Neuronal stem cell (in vitro differentiated cells): ENCODE measurements at regions not wholly inside any gene's neighbourhood (a gene's known extent, or its start where the extent isn't known, plus 50 kb on each side); places are given as distances from the start of the nearest gene placed in this dataset.

Experiments used
- DNase-seq: peaks from one replicate; pipeline ENCODE4 v3.0.0-alpha.2; 2013; ENCODE audit warnings: low spot score
- H2AFZ ChIP-seq: one replicate; pipeline ENCODE4 v1.6.1; 2013; ENCODE audit warnings: mild to moderate bottlenecking, low read length, inconsistent platforms
- H2AK5ac ChIP-seq: 2 replicates; pipeline ENCODE4 v1.6.1; 2013; ENCODE audit warnings: low read depth, mild to moderate bottlenecking, inconsistent platforms, low read length, moderate library complexity, mixed read lengths
- H2BK120ac ChIP-seq: 2 replicates; pipeline ENCODE4 v1.6.1; 2013; ENCODE audit warnings: low read depth, mild to moderate bottlenecking, inconsistent platforms, low read length, moderate library complexity, mixed read lengths
- H2BK12ac ChIP-seq: one replicate; pipeline ENCODE4 v1.6.1; 2013; ENCODE audit warnings: low read length, inconsistent platforms
- H2BK15ac ChIP-seq: 2 replicates; pipeline ENCODE4 v1.6.1; 2013; ENCODE audit warnings: mild to moderate bottlenecking, low read length, inconsistent platforms, mixed read lengths
- H2BK5ac ChIP-seq: one replicate; pipeline ENCODE4 v1.6.1; 2013; ENCODE audit warnings: inconsistent platforms, mild to moderate bottlenecking, low read length, moderate library complexity
- H3K14ac ChIP-seq: one replicate; pipeline ENCODE4 v1.6.1; 2013; ENCODE audit warnings: low read length, inconsistent platforms
- H3K18ac ChIP-seq: 2 replicates; pipeline ENCODE4 v1.6.1; 2013; ENCODE audit warnings: low read length, inconsistent platforms
- H3K23ac ChIP-seq: 2 replicates; pipeline ENCODE4 v1.6.1; 2013; ENCODE audit warnings: low read depth, mild to moderate bottlenecking, mixed read lengths, low read length, inconsistent platforms; ENCODE audit not compliant: poor library complexity
- H3K27ac ChIP-seq: replicated peaks from 3 replicates; pipeline ENCODE4 v1.5.1; 2013; ENCODE audit warnings: low read length, inconsistent platforms
- H3K27me3 ChIP-seq, 3 experiments: 2 replicates each; pipeline ENCODE4 v1.6.1; 2013; ENCODE audit warnings: low read length in 3 of 3, mild to moderate bottlenecking in 2 of 3, inconsistent platforms in 1 of 3, low read depth in 1 of 3, mixed read lengths in 1 of 3, moderate library complexity in 1 of 3; ENCODE audit not compliant: control insufficient read depth in 3 of 3, insufficient read depth in 3 of 3
- H3K36me3 ChIP-seq, 2 donors: replicated peaks in 1 of 2; 2 replicates each; pipeline ENCODE4 v1.6.1; 2013; ENCODE audit warnings: low read length in 2 of 2; ENCODE audit not compliant: control insufficient read depth in 2 of 2, insufficient read depth in 2 of 2
- H3K4ac ChIP-seq: 2 replicates; pipeline ENCODE4 v1.6.1; 2013; ENCODE audit warnings: inconsistent platforms, mild to moderate bottlenecking, low read length, moderate library complexity
- H3K4me1 ChIP-seq, 2 donors: 1 replicate in 1 of 2; 2 replicates in 1 of 2; pipeline ENCODE4 v1.6.1; 2013; ENCODE audit warnings: low read length in 2 of 2, low read depth in 1 of 2; ENCODE audit not compliant: control insufficient read depth in 2 of 2, insufficient read depth in 1 of 2
- H3K4me2 ChIP-seq: one replicate; pipeline ENCODE4 v1.6.1; 2013; ENCODE audit warnings: mild to moderate bottlenecking, low read length, inconsistent platforms; ENCODE audit not compliant: insufficient read depth, poor library complexity, severe bottlenecking
- H3K4me3 ChIP-seq, 2 donors: 2 replicates each; pipeline ENCODE4 v1.5.1; 2013; ENCODE audit warnings: low read length in 2 of 2, mild to moderate bottlenecking in 2 of 2, inconsistent platforms in 1 of 2, moderate library complexity in 1 of 2
- H3K79me1 ChIP-seq: one replicate; pipeline ENCODE4 v1.6.1; 2013; ENCODE audit warnings: low read depth, mild to moderate bottlenecking, inconsistent platforms, low read length, moderate library complexity
- H3K9ac ChIP-seq: one replicate; pipeline ENCODE4 v1.6.1; 2013; ENCODE audit warnings: mild to moderate bottlenecking, low read depth, low read length, inconsistent platforms; ENCODE audit not compliant: poor library complexity
- H3K9me3 ChIP-seq, 2 donors: replicated peaks in 1 of 2; 2 replicates each; pipeline versions ENCODE3 to v1.6.1; 2013; ENCODE audit warnings: low read length in 2 of 2, mild to moderate bottlenecking in 2 of 2, inconsistent platforms in 1 of 2, low read depth in 1 of 2, mixed read lengths in 1 of 2, moderate library complexity in 1 of 2; ENCODE audit not compliant: control insufficient read depth in 2 of 2, insufficient read depth in 1 of 2
- H4K8ac ChIP-seq: one replicate; pipeline ENCODE4 v1.6.1; 2013; ENCODE audit warnings: low read depth, mild to moderate bottlenecking, inconsistent platforms, low read length, moderate library complexity
- H4K91ac ChIP-seq: one replicate; pipeline ENCODE4 v1.6.1; 2013; ENCODE audit warnings: low read length, low read depth, mild to moderate bottlenecking, inconsistent platforms; ENCODE audit not compliant: poor library complexity
- WGBS, 2 donors: extraction: QIAGEN DNeasy Blood & Tissue Kit; methylation state at CpG; one replicate each; pipeline ENCODE4 v1.1.7; 2013; ENCODE audit warnings: missing lambda C conversion rate in 2 of 2, mixed read lengths in 1 of 2; ENCODE audit not compliant: insufficient read length in 2 of 2, insufficient replicate concordance in 1 of 2; ENCODE audit errors: extremely low coverage in 2 of 2; 5-methylcytosine and 5-hydroxymethylcytosine counted together

GRCh38 chr3:152522036-152522435, 253.3 kb downstream of the MBNL1 start:
- no peak overlapping the region for H2BK15ac ChIP-seq
- no peak overlapping the region for H2AFZ ChIP-seq
- H3K18ac ChIP-seq: no peak overlapping the region
- no peak overlapping the region for H3K27ac ChIP-seq
- no peak overlapping the region for H4K8ac ChIP-seq
- H3K4ac ChIP-seq: no peak overlapping the region
- no peak overlapping the region for H3K4me2 ChIP-seq
- no peak overlapping the region for H2BK12ac ChIP-seq
- DNase-seq: no peak
- no peak overlapping the region for H2BK120ac ChIP-seq
- H2AK5ac ChIP-seq: no peak overlapping the region
- no CpG with 5 or more reads among the region's 1 CpG for WGBS, 2 donors
- no peaks in the 10 kb centered on the region for H3K9me3 ChIP-seq
- H3K27me3 ChIP-seq: no peaks in the 10 kb centered on the region
- H3K14ac ChIP-seq: no peak overlapping the region
- H3K79me1 ChIP-seq: no peaks in the 10 kb centered on the region
- no peak overlapping the region for H3K23ac ChIP-seq
- no peaks in the 10 kb centered on the region for H3K36me3 ChIP-seq
- H4K91ac ChIP-seq: no peak overlapping the region
- H3K9ac ChIP-seq: no peak overlapping the region
- no peak overlapping the region for H2BK5ac ChIP-seq
- H3K4me3 ChIP-seq: no peak overlapping the region
- peaks cover 0 to 2% of the 10 kb centered on the region in 2 donors for H3K4me1 ChIP-seq

- Histone ChIP-seq H3K4me1 (no peaks in the 10 kb centered on the region), H3K27ac (no peak overlapping the region), H4K91ac (no peak overlapping the region), H2BK12ac (no peak overlapping the region), H3K27me3 (no peaks in the 10 kb centered on the region), H3K4me2 (no peak overlapping the region), H2AK5ac (no peak overlapping the region), H3K4me3 (no peak overlapping the region), H3K23ac (no peak overlapping the region), H3K9me3 (no peaks in the 10 kb centered on the region), H3K14ac (no peak overlapping the region), H3K18ac (no peak overlapping the region), H2BK5ac (no peak overlapping the region), H3K9ac (no peak overlapping the region), H3K4ac (no peak overlapping the region), H2BK15ac (no peak overlapping the region), H4K8ac (no peak overlapping the region), H3K36me3 (no peaks in the 10 kb centered on the region), H2BK120ac (no peak overlapping the region), H3K79me1 (no peaks in the 10 kb centered on the region), H2AFZ (no peak overlapping the region)
- WGBS, 2 donors: no CpG with 5 or more reads among the region's 3 CpGs
- DNase-seq: peak; percentile 32
Observed at GRCh38 chr3:152524198-152525140, 255.7 kb downstream of the MBNL1 start.

- no peak overlapping the region for H3K9ac ChIP-seq
- no peak overlapping the region for H4K91ac ChIP-seq
- no peak overlapping the region for H3K4ac ChIP-seq
- no peak overlapping the region for H2AK5ac ChIP-seq
- H3K36me3 ChIP-seq: no peaks in the 10 kb centered on the region
- H2BK5ac ChIP-seq: no peak overlapping the region
- no peak overlapping the region for H3K27ac ChIP-seq
- no peak overlapping the region for H3K23ac ChIP-seq
- H2AFZ ChIP-seq: no peak overlapping the region
- H2BK15ac ChIP-seq: no peak overlapping the region
- no peaks in the 10 kb centered on the region for H3K4me1 ChIP-seq
- no peak overlapping the region for H3K4me2 ChIP-seq
- no peak overlapping the region for H3K14ac ChIP-seq
- no peak overlapping the region for H3K4me3 ChIP-seq
- H3K18ac ChIP-seq: no peak overlapping the region
- no peak for DNase-seq
- no peaks in the 10 kb centered on the region for H3K27me3 ChIP-seq
- no peak overlapping the region for H4K8ac ChIP-seq
- H2BK12ac ChIP-seq: no peak overlapping the region
- no peaks in the 10 kb centered on the region for H3K9me3 ChIP-seq
- no peaks in the 10 kb centered on the region for H3K79me1 ChIP-seq
- no peak overlapping the region for H2BK120ac ChIP-seq
Observed at GRCh38 chr3:152531717-152532116, 263.0 kb downstream of the MBNL1 start.

- Histone ChIP-seq H3K4me2 (no peak overlapping the region), H2AFZ (no peak overlapping the region), H2BK120ac (no peak overlapping the region), H4K91ac (no peak overlapping the region), H3K27ac (no peak overlapping the region), H2BK12ac (no peak overlapping the region), H3K18ac (no peak overlapping the region), H3K9me3 (no peaks in the 10 kb centered on the region), H3K36me3 (no peaks in the 10 kb centered on the region), H3K14ac (no peak overlapping the region), H3K23ac (no peak overlapping the region), H2AK5ac (no peak overlapping the region), H2BK15ac (no peak overlapping the region), H2BK5ac (no peak overlapping the region), H3K4ac (no peak overlapping the region), H3K4me3 (no peak overlapping the region), H3K4me1 (no peaks in the 10 kb centered on the region), H4K8ac (no peak overlapping the region), H3K27me3 (no peaks in the 10 kb centered on the region), H3K9ac (no peak overlapping the region), H3K79me1 (no peaks in the 10 kb centered on the region)
- DNase-seq: no peak
- WGBS, 2 donors: no CpG with 5 or more reads among the region's 1 CpG
Observed at GRCh38 chr3:152538518-152538917, 269.8 kb downstream of the MBNL1 start.
